H1 (cell line): ENCODE measurements at regions not wholly inside any gene's neighbourhood (a gene's known extent, or its start where the extent isn't known, plus 50 kb on each side); places are given as distances from the start of the nearest gene placed in this dataset.

Experiments
- CTCF ChIA-PET: fragments of 300-600 bp; sonication (Branson Sonifier 250); formaldehyde crosslinking; loops from one replicate; lab custom pipeline; 2021; ENCODE audit not compliant: partially characterized antibody; lab: Charles Lee
- POLR2A ChIA-PET: fragments of 300-600 bp; sonication (Branson Sonifier 250); formaldehyde crosslinking; loops from one replicate; lab custom pipeline; 2021; ENCODE audit warnings: inconsistent platforms; ENCODE audit not compliant: partially characterized antibody; lab: Charles Lee
- DNase-seq, 2 experiments: peaks; one replicate each; pipeline versions ENCODE4 v3.0.0 to v3.0.0-alpha.2; 2010 to 2022; ENCODE audit warnings: low spot score in 2 of 2, low read depth in 1 of 2, mixed read lengths in 1 of 2
- FAIRE-seq: peaks from 2 replicates; lab custom pipeline; 2011; peaks lifted over from hg19 to GRCh38; lab: Jason Lieb, UNC
- H2AFZ ChIP-seq: 2 replicates; pipeline ENCODE4 v1.8.1; 2012; ENCODE audit warnings: low read length, inconsistent platforms
- H2AK5ac ChIP-seq: 2 replicates; pipeline ENCODE4 v1.6.1; 2013; ENCODE audit warnings: low read depth, low read length
- H2BK120ac ChIP-seq: replicated peaks from 2 replicates; pipeline ENCODE3; 2013; ENCODE audit warnings: low read depth, low read length, inconsistent platforms
- H2BK12ac ChIP-seq: 2 replicates; pipeline ENCODE4 v1.6.1; 2013; ENCODE audit warnings: low read depth, low read length
- H2BK15ac ChIP-seq: 2 replicates; pipeline ENCODE4 v1.6.1; 2013; ENCODE audit warnings: low read length
- H2BK20ac ChIP-seq: 2 replicates; pipeline ENCODE4 v1.6.1; 2013; ENCODE audit warnings: low read length
- H2BK5ac ChIP-seq: 2 replicates; pipeline ENCODE4 v1.6.1; 2013; ENCODE audit warnings: low read depth, low read length
- H3K14ac ChIP-seq: 2 replicates; pipeline ENCODE4 v1.6.1; 2013; ENCODE audit warnings: inconsistent platforms; ENCODE audit not compliant: insufficient read length
- H3K18ac ChIP-seq: 2 replicates; pipeline ENCODE4 v1.6.1; 2013; ENCODE audit warnings: low read length; ENCODE audit errors: extremely low read depth
- H3K23ac ChIP-seq: 2 replicates; pipeline ENCODE4 v1.6.1; 2013; ENCODE audit warnings: inconsistent platforms; ENCODE audit not compliant: insufficient read length
- H3K23me2 ChIP-seq: 2 replicates; pipeline ENCODE4 v1.6.1; 2013; ENCODE audit warnings: low read depth, low read length
- H3K27ac ChIP-seq: 2 replicates; pipeline ENCODE4 v1.6.1; 2011; ENCODE audit warnings: low read depth, low read length, inconsistent platforms
- H3K27me3 ChIP-seq, 4 experiments: replicated peaks in 1 of 4; 1 replicate in 1 of 4; 2 replicates in 3 of 4; pipeline versions ENCODE4 v1.6.1 to v1.8.1; 2011 to 2013; ENCODE audit warnings: low read length in 3 of 4, mild to moderate bottlenecking in 3 of 4, inconsistent platforms in 2 of 4, mixed read lengths in 2 of 4, moderate library complexity in 1 of 4; ENCODE audit not compliant: control insufficient read depth in 3 of 4, insufficient read depth in 3 of 4; ENCODE audit errors: extremely low read depth in 1 of 4
- H3K36me3 ChIP-seq, 4 experiments: 2 replicates each; pipeline versions ENCODE4 v1.6.1 to v1.8.1; 2011 to 2013; ENCODE audit warnings: mild to moderate bottlenecking in 4 of 4, low read length in 3 of 4, moderate library complexity in 2 of 4, control low read depth in 1 of 4, inconsistent platforms in 1 of 4; ENCODE audit not compliant: insufficient read depth in 4 of 4, control insufficient read depth in 2 of 4
- H3K4ac ChIP-seq: replicated peaks from 2 replicates; pipeline ENCODE3; 2013; ENCODE audit warnings: low read length, low read depth, mixed read lengths, inconsistent platforms; ENCODE audit not compliant: insufficient read length
- H3K4me1 ChIP-seq, 4 experiments: replicated peaks in 1 of 4; 1 replicate in 1 of 4; 2 replicates in 3 of 4; pipeline versions ENCODE4 v1.6.1 to v1.8.1; 2011 to 2013; ENCODE audit warnings: low read length in 3 of 4, inconsistent platforms in 2 of 4, mixed read lengths in 1 of 4; ENCODE audit not compliant: insufficient read depth in 4 of 4, control insufficient read depth in 3 of 4
- H3K4me2 ChIP-seq, 2 experiments: 2 replicates each; pipeline versions ENCODE4 v1.6.1 to v1.8.1; 2011 to 2013; ENCODE audit warnings: low read depth in 2 of 2, low read length in 2 of 2, control low read depth in 1 of 2, inconsistent platforms in 1 of 2, mild to moderate bottlenecking in 1 of 2; ENCODE audit not compliant: insufficient read depth in 1 of 2
- H3K4me3 ChIP-seq, 4 experiments: fragments of 200-600, 300-600 bp in 1 of 4; sonication (generic), shearing (Covaris generic), sonication (Bioruptor Twin) in 1 of 4; 2 replicates each; pipeline versions ENCODE4 v1.5.1 to v1.8.1; 2011 to 2016; ENCODE audit warnings: low read length in 4 of 4, low read depth in 3 of 4, control low read depth in 2 of 4, inconsistent platforms in 2 of 4, mild to moderate bottlenecking in 2 of 4, mixed read lengths in 1 of 4, moderate library complexity in 1 of 4; ENCODE audit not compliant: insufficient read depth in 2 of 4; ENCODE audit errors: extremely low read depth in 1 of 4
- H3K56ac ChIP-seq: replicated peaks from 2 replicates; pipeline ENCODE3; 2013; ENCODE audit warnings: low read depth, mild to moderate bottlenecking, mixed read lengths, low read length, inconsistent platforms; ENCODE audit not compliant: insufficient read length
- H3K79me1 ChIP-seq: 2 replicates; pipeline ENCODE4 v1.6.1; 2013; ENCODE audit warnings: low read depth, low read length, control low read depth
- H3K79me2 ChIP-seq, 2 experiments: 2 replicates each; pipeline versions ENCODE4 v1.6.1 to v1.8.1; 2012 to 2013; ENCODE audit warnings: low read length in 2 of 2, mild to moderate bottlenecking in 2 of 2, inconsistent platforms in 1 of 2; ENCODE audit not compliant: insufficient read depth in 2 of 2, control insufficient read depth in 1 of 2
- H3K9ac ChIP-seq, 4 experiments: replicated peaks in 1 of 4; 1 replicate in 1 of 4; 2 replicates in 3 of 4; pipeline versions ENCODE4 v1.6.1 to v1.8.1; 2011 to 2013; ENCODE audit warnings: low read depth in 3 of 4, low read length in 3 of 4, control low read depth in 2 of 4, mild to moderate bottlenecking in 2 of 4, moderate library complexity in 2 of 4, inconsistent platforms in 1 of 4; ENCODE audit errors: extremely low read depth in 1 of 4
- H3K9me3 ChIP-seq, 2 experiments: 2 replicates each; pipeline versions ENCODE4 v1.6.1 to v1.8.1; 2012 to 2013; ENCODE audit warnings: mild to moderate bottlenecking in 2 of 2, moderate library complexity in 2 of 2, control low read depth in 1 of 2, inconsistent platforms in 1 of 2, low read depth in 1 of 2, low read length in 1 of 2, mixed read lengths in 1 of 2; ENCODE audit not compliant: insufficient read depth in 2 of 2
- H4K20me1 ChIP-seq, 2 experiments: replicated peaks in 1 of 2; 2 replicates each; pipeline versions ENCODE3 to v1.8.1; 2011 to 2013; ENCODE audit warnings: inconsistent platforms in 2 of 2, low read length in 2 of 2, mild to moderate bottlenecking in 1 of 2; ENCODE audit not compliant: insufficient read depth in 2 of 2, control insufficient read depth in 1 of 2
- H4K5ac ChIP-seq: 2 replicates; pipeline ENCODE4 v1.6.1; 2013; ENCODE audit warnings: low read length, low read depth, mixed read lengths, inconsistent platforms; ENCODE audit not compliant: insufficient read length
- H4K8ac ChIP-seq: 2 replicates; pipeline ENCODE4 v1.8.0; 2013; ENCODE audit warnings: mild to moderate bottlenecking, moderate library complexity, low read length, inconsistent platforms; ENCODE audit not compliant: insufficient read depth; ENCODE audit errors: extremely low read depth
- H4K91ac ChIP-seq: replicated peaks from 2 replicates; pipeline ENCODE3; 2013; ENCODE audit warnings: low read length, mixed read lengths, inconsistent platforms; ENCODE audit not compliant: insufficient read length
- BACH1 ChIP-seq: IDR thresholded peaks from 2 replicates; pipeline ENCODE4 v1.6.1; 2012; ENCODE audit warnings: low read length, improper control_type of control experiment
- CHD2 ChIP-seq: IDR thresholded peaks from 2 replicates; pipeline ENCODE4 v1.6.1; 2012; ENCODE audit warnings: low read length, improper control_type of control experiment
- CTBP2 ChIP-seq: IDR thresholded peaks from 2 replicates; pipeline ENCODE4 v1.7.0; 2011; ENCODE audit warnings: borderline replicate concordance, mild to moderate bottlenecking, moderate library complexity, mixed read lengths, low read length; ENCODE audit not compliant: insufficient read depth, insufficient read length
- HDAC6 ChIP-seq: IDR thresholded peaks from one replicate; pipeline ENCODE4 v1.7.1; 2012; ENCODE audit warnings: low read depth, mild to moderate bottlenecking, inconsistent platforms, low read length, moderate library complexity
- MAFK ChIP-seq: IDR thresholded peaks from 2 replicates; pipeline ENCODE4 v1.6.1; 2012; ENCODE audit warnings: low read depth, mild to moderate bottlenecking, improper control_type of control experiment, low read length
- SP1 ChIP-seq: IDR thresholded peaks from 2 replicates; pipeline ENCODE4 v1.6.1; 2011; ENCODE audit warnings: low read depth, low read length
- YY1 ChIP-seq: IDR thresholded peaks from 2 replicates; pipeline ENCODE4 v1.6.1; 2011; ENCODE audit warnings: low read depth, mild to moderate bottlenecking, low read length
- WGBS, 2 experiments: shearing (Covaris generic) in 1 of 2; methylation state at CpG; one replicate each; pipeline versions ENCODE4 v1.1.6 to v1.1.7; 2013 to 2015; ENCODE audit warnings: low lambda C conversion rate in 2 of 2, mixed read lengths in 2 of 2, inconsistent platforms in 1 of 2, low coverage in 1 of 2, missing lambda C conversion rate in 1 of 2; ENCODE audit not compliant: insufficient replicate concordance in 2 of 2, insufficient coverage in 1 of 2, insufficient read length in 1 of 2; ENCODE audit errors: extremely low coverage in 1 of 2, missing lambda C conversion rate in 1 of 2; 5-methylcytosine and 5-hydroxymethylcytosine counted together

DNA sequence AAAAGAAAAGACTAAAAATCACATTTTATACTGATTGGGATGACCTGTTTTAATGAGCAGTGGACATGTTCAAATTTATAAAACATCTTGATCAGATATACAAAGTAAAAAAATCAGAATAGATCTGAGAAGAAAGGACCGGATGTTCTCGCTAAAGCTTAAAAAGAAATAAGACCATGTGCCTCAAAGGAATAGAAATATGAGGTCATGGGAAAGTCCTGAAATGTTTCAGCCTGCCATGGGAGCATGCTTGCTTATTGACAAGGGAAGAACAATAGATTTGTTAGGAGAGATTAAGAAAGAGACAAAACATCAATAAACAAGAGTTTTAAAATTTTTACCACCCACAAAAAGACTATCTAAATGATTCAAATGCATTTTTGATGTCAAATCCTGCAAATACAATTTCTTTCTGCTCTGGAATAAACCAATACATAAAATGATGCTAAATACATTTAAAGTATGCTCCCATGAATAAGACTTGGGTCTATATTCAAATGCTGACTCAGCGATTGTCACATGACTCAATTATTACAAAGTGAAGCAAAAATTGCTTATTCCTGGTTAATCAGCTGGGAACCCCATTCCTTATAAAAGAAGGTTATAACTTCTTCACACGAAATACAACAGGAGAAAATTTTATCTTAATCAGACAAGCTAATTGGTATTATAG, 633.9 kb upstream of the PKDCC start:
- H3K9me3 ChIP-seq: no peaks in the 10 kb centered on the region
- H2BK5ac ChIP-seq: no peak overlapping the region
- H3K79me1 ChIP-seq: no peaks in the 10 kb centered on the region
- no peak overlapping the region for H3K4me2 ChIP-seq
- H3K4ac ChIP-seq: no peak overlapping the region
- TF ChIP-seq HDAC6 (no peak), SP1 (no peak), YY1 (no peak), CHD2 (no peak), BACH1 (peak; percentile 52; the same call in 1 of the 2 replicates), CTBP2 (no peak), MAFK (peak; percentile 98)
- no peak overlapping the region for H3K4me3 ChIP-seq
- no peak overlapping the region for H3K14ac ChIP-seq
- no peak overlapping the region for H3K27ac ChIP-seq
- no peak overlapping the region for H2AFZ ChIP-seq
- H3K23ac ChIP-seq: no peak overlapping the region
- H2BK15ac ChIP-seq: no peak overlapping the region
- no peaks in the 10 kb centered on the region for H3K23me2 ChIP-seq
- 66% methylated on average over 4 of the region's 4 CpGs; no CpG with 5 or more reads in 1 of the 2 experiments for WGBS, 2 experiments
- H2BK120ac ChIP-seq: no peak overlapping the region
- H3K56ac ChIP-seq: no peak overlapping the region
- no peak overlapping the region for H3K9ac ChIP-seq
- H4K5ac ChIP-seq: no peak overlapping the region
- no peak overlapping the region for H2AK5ac ChIP-seq
- no peak overlapping the region for H3K18ac ChIP-seq
- H2BK12ac ChIP-seq: no peak overlapping the region
- FAIRE-seq (no peak), DNase-seq (no peak)
- no peak overlapping the region for H4K91ac ChIP-seq
- H3K4me1 ChIP-seq: no peaks in the 10 kb centered on the region; a peak in 1 of 7 replicates
- no peak overlapping the region for H4K8ac ChIP-seq
- H3K36me3 ChIP-seq: no peaks in the 10 kb centered on the region
- CTCF ChIA-PET: interaction anchor here (0.6 to 3.5 kb wide), 32 partner anchors 8 to 804 kb away, joined by 3 to 115 read pairs (median 4); no protein-coding TSS in a partner anchor
- no peak overlapping the region for H2BK20ac ChIP-seq
- POLR2A ChIA-PET: no interaction called here
- no peaks in the 10 kb centered on the region for H4K20me1 ChIP-seq
- peaks cover 0 to 1% (median 0%) of the 10 kb centered on the region in 4 experiments; a peak in 1 of 7 replicates for H3K27me3 ChIP-seq
- no peaks in the 10 kb centered on the region for H3K79me2 ChIP-seq
